ENCODE measurements at regions not wholly inside any gene's neighbourhood (a gene's known extent, or its start where the extent isn't known, plus 50 kb on each side); places are given as distances from the start of the nearest gene placed in this dataset.

GRCh38 chr12:107411792-107412535 is 273.6 kb upstream of the PWP1 start:
- DNase-seq: no peak

- DNase-seq: no peak
Measured at GRCh38 chr12:107415071-107415470, 270.5 kb upstream of the PWP1 start.

- DNase-seq: no peak
Measured at GRCh38 chr12:107415834-107416233, 269.8 kb upstream of the PWP1 start.

GRCh38 chr12:107417004-107417403 is 268.6 kb upstream of the PWP1 start:
- no peak for DNase-seq

- no peak for DNase-seq
Measured at GRCh38 chr12:107418981-107419380, 266.6 kb upstream of the PWP1 start.

GRCh38 chr12:107423531-107423930 is 262.1 kb upstream of the PWP1 start:
- no peak for DNase-seq

- no peak for DNase-seq
Measured at GRCh38 chr12:107429006-107429705, 256.4 kb upstream of the PWP1 start.

GRCh38 chr12:107431942-107432341 is 253.7 kb upstream of the PWP1 start:
- DNase-seq: no peak

DNA sequence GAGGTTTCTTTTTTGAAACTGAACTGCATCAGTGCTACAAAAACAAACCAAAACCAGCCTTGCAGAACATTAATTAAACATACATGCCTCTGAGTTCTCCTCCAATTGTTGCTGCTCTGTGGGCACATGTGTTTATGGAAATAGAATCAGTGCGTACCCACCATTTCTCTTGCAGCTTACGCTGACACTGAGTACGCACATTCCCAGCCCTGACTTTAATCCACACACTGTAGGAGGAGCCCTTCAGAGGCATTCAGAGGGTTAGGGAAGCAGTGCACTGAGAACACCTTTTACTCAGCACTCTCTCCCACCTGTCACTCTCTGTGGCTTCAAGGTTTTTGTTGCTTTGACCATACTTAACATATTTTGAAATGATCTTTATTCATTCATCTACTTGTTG is 250.5 kb upstream of the PWP1 start:
- no peak for DNase-seq

GRCh38 chr12:107435520-107435919 is 250.1 kb upstream of the PWP1 start:
- no peak for DNase-seq

- DNase-seq: no peak
Measured at GRCh38 chr12:107436376-107436775, 249.2 kb upstream of the PWP1 start.

DNA sequence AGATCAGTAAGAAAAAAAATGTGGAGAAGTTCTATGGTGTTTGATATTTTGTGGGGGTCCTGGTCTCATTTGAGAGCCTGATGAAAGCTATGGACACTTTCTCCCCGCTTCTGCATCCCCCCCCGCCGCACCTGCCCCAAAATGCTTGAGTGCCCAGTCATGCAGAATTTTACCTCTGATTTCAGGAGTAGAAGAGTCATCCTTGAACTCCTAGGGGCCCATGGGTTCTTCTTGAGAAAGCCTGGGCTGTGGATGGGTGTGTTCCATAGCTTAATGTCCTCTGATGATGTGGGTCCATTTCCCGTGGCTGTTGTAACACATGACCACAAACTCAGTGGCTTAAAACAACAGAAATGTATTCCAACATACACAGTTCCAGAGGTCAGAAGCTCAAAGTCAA is 248.8 kb upstream of the PWP1 start:
- no peak for DNase-seq

GRCh38 chr12:107437954-107438353 is 247.6 kb upstream of the PWP1 start:
- DNase-seq: no peak

- DNase-seq: no peak
Measured at GRCh38 chr12:107439026-107439738, 246.4 kb upstream of the PWP1 start.

DNA sequence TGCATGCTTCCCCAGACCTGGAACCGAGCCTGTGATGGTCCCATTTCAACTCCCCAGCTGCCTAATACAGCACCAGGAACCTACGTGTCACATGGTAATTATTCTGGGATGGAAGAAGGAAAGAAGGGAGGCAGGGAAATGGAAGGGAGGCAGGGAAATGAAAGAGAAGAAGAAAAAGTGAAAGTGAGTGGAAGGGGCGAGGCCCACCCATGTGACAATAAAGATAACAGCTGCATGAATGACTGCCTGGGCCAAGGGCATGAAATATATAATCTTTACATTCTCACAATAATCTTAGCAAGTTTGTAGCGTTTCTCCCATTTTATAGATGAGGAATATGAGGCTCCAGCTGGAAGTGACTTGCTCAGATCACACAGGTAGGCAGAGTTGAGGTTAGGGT is 245.0 kb upstream of the PWP1 start:
- DNase-seq: no peak

GRCh38 chr12:107441665-107442300 is 243.8 kb upstream of the PWP1 start:
- no peak for DNase-seq

DNA sequence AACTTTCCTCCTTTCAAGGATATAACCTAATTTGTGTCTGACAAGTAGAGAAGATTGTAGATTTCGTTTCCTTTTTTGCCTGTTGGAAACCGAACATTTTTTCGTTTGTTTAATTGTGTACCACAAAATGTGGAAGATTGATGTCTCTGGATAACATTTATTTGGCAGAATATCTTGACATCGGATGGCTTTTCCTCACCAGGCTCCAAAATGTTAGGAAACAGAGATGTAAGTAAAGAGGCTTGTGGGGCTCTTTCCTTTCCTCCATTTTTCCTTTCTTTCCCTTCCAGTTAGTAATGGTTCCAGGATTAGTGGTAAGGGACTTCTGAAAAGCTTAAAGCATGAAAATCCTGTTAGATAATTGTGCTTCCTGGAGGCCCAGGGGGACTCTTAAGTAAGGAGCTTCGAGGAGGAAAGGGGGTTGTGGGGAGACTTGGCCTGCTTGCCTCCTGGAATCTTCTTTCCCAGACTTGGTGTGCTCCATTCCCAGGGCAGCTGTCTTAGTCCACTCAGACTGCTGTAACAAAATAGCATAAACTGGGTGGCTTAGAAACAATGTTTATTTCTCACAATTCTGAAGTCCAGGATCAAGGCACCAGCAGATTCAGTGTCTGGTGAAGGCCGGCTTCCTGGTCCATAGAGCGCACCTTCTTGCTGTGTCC is 243.1 kb upstream of the PWP1 start:
- no peak for DNase-seq

DNA sequence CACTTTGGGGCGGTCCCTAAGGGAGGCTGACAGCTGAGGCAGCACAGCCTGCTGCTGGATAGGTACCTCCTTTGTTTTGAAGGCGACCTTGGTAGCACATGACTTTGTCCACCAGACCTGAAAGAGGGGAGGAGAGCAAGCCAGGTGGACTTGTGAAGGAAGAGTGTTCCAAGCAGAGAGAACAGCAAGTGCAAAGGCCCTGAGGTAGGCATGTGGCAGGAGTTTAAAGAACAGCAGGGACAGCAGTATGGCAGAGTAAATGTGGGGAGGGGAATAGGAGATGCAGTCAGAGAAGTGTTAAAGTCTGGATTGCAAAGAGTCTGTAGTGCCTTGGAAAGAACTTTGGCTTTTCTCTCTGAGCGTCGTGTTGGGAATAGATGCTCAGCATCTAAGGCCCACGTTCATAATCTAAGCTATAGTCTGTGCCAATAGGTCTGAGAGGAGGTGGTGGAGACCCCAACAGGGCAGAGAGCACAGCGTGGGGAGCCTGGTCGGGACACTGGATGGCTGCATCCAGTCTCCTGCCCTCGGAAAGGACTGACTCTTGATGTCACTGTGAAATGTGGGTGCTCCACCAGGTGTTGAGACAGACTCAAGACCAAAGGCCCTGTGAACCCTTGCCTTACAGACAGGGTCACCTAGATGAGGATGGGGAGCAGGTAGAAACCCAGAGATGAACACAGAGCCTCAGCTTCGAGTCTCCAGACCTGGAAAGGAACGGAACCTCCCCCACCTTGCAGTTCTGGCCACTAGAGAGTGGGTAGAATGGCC is 242.1 kb upstream of the PWP1 start:
- no peak for DNase-seq

DNA sequence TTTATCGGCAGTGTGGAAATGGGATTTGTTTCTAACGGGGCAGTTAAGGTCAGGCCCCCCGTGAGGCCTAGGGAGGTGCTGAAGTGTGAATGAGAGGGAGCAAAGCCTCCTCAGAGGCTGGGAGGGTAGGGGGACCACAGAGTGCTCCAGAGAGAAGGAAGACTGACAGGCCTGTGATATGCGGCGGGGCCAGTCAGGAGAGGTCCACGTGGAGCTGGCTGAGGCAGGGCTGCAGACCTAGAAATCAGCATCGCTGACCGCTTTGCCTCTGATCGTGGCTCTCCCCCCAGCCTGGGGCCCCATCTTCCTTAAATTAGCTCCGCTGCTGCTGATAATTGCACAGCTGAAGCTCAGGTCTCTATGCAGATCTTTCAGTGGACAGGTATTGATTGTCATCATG is 240.8 kb upstream of the PWP1 start:
- no peak for DNase-seq

GRCh38 chr12:107446476-107446875 is 239.1 kb upstream of the PWP1 start:
- DNase-seq: no peak

DNA sequence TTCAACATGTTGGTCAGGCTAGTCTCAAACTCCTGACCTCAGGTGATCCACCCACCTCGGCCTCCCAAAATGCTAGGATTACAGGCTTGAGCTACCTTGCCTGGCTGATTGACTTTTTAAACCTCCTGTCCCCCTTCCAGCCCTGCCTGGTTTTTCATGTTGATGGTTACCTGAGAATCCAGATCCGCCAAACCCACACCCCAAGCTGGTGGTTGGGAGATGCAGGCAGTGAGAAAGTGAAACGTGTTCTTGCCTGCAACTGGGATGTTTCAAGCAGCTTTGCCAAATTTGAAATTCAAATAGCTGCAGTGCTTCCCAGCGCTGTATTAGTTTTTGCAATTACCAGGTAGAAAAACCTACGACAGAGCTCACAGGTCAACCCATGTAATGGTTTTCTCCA is 238.3 kb upstream of the PWP1 start:
- no peak for DNase-seq

GRCh38 chr12:107448198-107448597 is 237.4 kb upstream of the PWP1 start:
- DNase-seq: no peak
